HG02623 (cell line): ENCODE measurements at regions not wholly inside any gene's neighbourhood (a gene's known extent, or its start where the extent isn't known, plus 50 kb on each side); places are given as distances from the start of the nearest gene placed in this dataset.

Experiments used
- ATAC-seq: cut with Tn5 transposase; IDR thresholded peaks from one replicate; pipeline ENCODE4 v1.9.1; 2021; ENCODE audit warnings: moderate library complexity; ENCODE audit not compliant: unreplicated experiment

- no peak for ATAC-seq
Measured at GRCh38 chr9:73446306-73446705, 294.6 kb downstream of the ANXA1 start.

- no peak for ATAC-seq
Measured at GRCh38 chr9:73451003-73451402, 299.3 kb downstream of the ANXA1 start.

- ATAC-seq: no peak
Measured at GRCh38 chr9:73459817-73460216, 308.2 kb downstream of the ANXA1 start.

DNA sequence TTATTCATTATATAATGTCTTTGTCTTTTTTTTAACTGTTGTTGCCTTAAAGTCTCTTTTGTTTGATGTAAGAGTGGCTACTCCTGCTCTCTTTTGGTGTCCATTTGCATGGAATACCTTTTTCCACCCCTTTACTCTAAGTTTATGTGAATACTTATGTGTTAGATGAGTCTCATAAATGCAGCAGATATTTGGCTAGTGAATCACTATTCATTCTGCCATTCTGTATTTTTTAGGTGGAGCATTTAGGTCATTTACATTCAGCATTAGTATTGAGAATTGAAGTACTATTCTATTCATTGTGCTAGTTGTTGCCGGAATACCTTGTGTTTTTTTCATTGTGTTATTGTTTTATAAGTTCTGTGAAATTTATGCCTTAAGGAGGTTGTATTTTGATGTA is 317.1 kb downstream of the ANXA1 start:
- no peak for ATAC-seq

- ATAC-seq: no peak
Measured at GRCh38 chr9:73470766-73471165, 319.1 kb downstream of the ANXA1 start.

DNA sequence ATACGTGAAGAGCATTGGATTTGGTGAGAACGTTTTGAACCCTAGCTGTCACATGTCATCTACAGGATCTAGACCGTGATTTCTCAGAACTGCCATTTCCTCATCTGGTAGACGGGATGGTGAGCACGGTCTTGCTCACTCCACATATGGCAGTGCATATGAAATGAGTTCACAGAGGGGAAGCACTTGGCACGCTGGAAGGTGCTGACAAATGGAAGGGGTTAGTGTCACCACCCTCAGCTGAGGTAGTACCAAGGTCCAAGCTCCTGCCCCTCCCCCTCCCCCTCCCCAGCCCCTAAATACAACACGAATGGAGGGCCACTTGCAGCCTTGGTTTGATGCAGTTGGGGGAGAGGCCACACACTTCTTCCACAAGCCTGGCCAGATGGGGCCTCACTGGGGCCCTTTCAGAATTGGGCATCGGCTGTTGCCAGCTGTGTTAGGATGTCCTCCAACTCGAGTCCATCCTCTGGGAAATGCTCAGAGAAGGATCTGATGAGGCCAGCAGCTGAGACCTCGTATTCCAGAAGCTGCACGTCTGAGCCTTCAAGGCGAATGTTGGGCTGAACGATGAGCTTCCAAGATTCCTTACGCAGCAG is 322.4 kb downstream of the ANXA1 start:
- ATAC-seq: no peak

GRCh38 chr9:73474625-73475024 is 323.0 kb downstream of the ANXA1 start:
- no peak for ATAC-seq

DNA sequence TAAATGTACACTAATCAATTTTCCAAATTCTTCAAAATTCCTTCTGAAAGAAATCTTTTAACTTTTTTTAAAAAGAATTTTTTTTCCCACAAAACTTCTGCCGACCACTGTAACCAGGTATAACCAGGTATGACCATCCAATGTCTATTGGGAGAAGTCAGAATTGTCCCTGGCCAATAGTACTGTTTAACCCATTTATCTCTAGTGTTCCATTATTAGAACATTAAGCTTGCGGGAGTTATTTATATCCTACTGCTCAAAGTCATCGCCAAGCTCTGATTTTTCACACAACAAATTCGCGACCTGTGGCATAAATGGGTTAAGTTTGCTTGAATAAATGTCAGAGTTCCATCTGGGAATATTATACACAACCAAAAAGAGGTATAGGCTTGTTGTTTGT is 343.2 kb downstream of the ANXA1 start:
- ATAC-seq: no peak

DNA sequence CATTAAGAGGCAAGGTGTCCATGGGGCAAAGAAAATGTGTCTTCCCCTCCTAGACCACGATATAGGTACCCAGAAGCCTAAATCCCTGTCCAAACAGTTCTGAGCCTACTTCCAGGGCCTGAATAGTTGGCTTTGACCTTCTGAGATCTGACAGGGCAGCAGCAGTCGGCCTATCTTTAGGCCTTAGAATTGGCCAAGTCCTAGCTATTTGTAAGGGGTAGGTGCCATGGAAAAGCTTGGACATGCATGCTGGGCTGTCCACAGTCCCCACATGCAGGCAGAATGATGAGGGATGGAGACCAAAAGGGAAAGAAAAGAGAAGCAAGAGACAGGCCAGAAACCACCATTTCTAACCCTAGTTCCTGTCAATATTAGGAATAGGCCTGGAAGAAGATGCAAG is 346.1 kb downstream of the ANXA1 start:
- ATAC-seq: no peak

GRCh38 chr9:73515216-73515615 is 363.6 kb downstream of the ANXA1 start:
- no peak for ATAC-seq

GRCh38 chr9:73523391-73523790 is 371.7 kb downstream of the ANXA1 start:
- ATAC-seq: no peak

- ATAC-seq: no peak
Measured at GRCh38 chr9:73525350-73525749, 373.7 kb downstream of the ANXA1 start.

DNA sequence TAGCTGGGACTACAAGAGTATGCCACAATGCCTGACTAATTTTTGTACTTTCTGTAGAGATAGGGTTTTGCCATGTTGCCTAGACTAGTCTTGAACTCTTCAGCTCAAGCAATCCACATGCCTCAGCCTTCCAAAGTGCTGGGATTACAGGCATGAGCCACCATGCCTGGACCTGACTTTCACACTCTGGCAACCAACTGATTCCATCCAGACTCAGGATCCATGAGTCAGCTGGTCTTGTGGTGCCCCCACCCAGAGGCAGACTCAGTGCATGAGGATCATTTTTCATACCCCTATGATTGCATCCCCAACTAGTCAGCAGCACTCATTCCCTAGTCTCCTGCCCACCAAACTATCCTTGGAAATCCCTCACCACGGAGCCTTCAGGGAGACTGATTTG is 375.9 kb downstream of the ANXA1 start:
- no peak for ATAC-seq

DNA sequence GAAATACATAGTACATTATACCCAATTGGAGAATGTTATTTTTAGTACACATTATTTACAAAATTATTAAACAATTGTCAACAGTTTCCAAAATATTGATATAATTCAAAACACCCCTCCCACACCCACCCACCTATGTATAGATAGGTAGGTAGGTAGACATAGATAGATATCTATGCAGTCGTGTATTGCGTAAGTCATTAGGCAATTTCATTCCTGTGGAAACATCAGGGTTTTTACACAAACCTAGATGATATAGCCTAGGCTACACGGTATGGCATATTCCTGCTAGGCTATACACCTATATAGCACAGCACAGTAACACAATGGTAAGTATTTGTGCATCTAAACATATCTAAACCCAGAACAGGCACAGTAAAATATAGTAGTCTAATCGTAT is 377.3 kb downstream of the ANXA1 start:
- ATAC-seq: no peak

DNA sequence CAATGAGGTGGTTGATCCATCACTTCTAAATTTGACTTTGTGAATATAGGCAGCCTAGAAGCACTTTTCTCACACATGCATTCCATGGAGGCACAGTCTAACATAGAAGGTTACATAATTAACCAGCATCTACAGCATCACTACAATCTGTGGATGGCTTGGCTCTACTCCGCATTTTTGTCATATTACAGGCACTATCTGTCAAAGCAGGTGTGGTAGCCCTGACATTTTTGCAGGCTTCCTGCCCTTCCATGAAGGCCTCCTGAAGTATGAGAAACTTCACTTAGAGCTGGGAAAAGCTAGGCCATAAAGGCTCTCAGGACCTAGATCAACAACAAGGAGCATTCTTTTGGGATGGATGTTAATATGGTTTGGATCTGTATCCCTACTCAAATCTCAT is 378.0 kb downstream of the ANXA1 start:
- ATAC-seq: no peak

GRCh38 chr9:73531051-73531532 is 379.4 kb downstream of the ANXA1 start:
- ATAC-seq: no peak

GRCh38 chr9:73531658-73532057 is 380.0 kb downstream of the ANXA1 start:
- peak; percentile 73 for ATAC-seq

GRCh38 chr9:73532985-73533384 is 381.3 kb downstream of the ANXA1 start:
- ATAC-seq: no peak

GRCh38 chr9:73536403-73536802 is 384.7 kb downstream of the ANXA1 start:
- ATAC-seq: no peak

DNA sequence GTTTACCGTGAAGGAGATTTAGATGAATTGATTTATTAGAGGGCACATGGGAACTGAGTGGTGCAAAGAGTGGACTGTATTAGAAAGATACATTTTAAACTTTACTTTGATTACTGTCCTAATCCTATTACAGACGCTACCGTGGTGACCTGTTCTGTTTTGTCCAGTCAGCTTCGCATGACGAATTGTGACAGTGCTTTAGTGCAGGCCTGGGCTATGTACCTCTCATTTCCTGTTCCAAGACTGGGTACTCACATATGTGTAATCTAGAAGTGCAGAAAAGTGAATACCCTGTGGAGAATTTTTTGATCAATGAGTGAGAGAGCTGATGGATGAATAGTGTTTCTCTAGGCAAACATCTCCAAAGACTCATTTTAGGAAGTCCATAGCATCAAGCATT is 385.9 kb downstream of the ANXA1 start:
- ATAC-seq: no peak

DNA sequence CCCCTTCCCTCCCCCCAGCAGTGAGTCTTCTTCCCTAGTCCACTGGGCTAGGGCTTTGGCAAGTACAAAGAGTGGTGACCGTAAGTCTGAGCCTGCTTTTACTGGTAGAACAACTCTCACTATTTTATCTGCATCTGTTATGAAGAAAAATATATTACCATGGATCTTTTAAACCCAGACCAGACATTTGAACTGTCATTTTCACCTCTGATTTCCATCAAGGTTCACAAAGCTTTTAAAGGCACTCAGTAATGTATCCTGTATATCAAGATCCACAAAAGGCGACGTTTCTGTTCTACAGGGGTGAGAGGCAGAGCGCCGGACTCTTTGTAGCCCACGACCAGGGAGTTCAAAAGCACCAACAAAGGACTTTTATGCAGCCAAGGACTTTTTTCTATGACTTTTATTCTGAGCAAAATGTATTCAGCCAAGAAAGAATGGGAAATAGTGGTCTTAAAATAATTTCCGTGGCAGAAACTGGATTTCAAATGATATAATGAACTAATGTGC is 388.3 kb downstream of the ANXA1 start:
- no peak for ATAC-seq

- no peak for ATAC-seq
Measured at GRCh38 chr9:73541923-73542322, 390.3 kb downstream of the ANXA1 start.

GRCh38 chr9:73543727-73544126 is 392.1 kb downstream of the ANXA1 start:
- no peak for ATAC-seq
